Ascending aorta (tissue), 2 donors: ENCODE measurements at regions not wholly inside any gene's neighbourhood (a gene's known extent, or its start where the extent isn't known, plus 50 kb on each side); places are given as distances from the start of the nearest gene placed in this dataset.

Source experiments
- DNase-seq, 2 donors: peaks; one replicate each; pipeline ENCODE4 v3.0.0-alpha.2; 2019; ENCODE audit warnings: low spot score in 2 of 2
- H3K27ac ChIP-seq, 2 donors: fragments of 200-600 bp; sonication (generic); one replicate each; pipeline ENCODE4 v1.5.1; 2016 to 2017; ENCODE audit warnings: mild to moderate bottlenecking in 1 of 2
- H3K27me3 ChIP-seq: fragments of 200-600 bp; sonication (generic); one replicate; pipeline ENCODE4 v1.5.1; 2017
- H3K36me3 ChIP-seq, 2 donors: fragments of 200-600 bp; sonication (generic); one replicate each; pipeline ENCODE4 v1.5.1; 2016
- H3K4me1 ChIP-seq, 2 donors: fragments of 200-600 bp; sonication (generic); one replicate each; pipeline ENCODE4 v1.5.1; 2016 to 2017; ENCODE audit warnings: mild to moderate bottlenecking in 1 of 2
- H3K4me3 ChIP-seq, 2 donors: fragments of 200-600 bp; sonication (generic); one replicate each; pipeline ENCODE4 v1.5.1; 2016 to 2017; ENCODE audit warnings: mild to moderate bottlenecking in 1 of 2
- H3K9me3 ChIP-seq, 2 donors: fragments of 200-600 bp; sonication (generic); one replicate each; pipeline ENCODE4 v1.5.1; 2016
- CTCF ChIP-seq, 3 experiments: fragments of 200-600 bp in 2 of 3; fragments of 450-650 bp in 1 of 3; sonication (generic) in 2 of 3; IDR thresholded peaks; one replicate each; pipeline ENCODE4 v1.5.1; 2016 to 2019; ENCODE audit warnings: antibody characterized with exemption in 3 of 3, mild to moderate bottlenecking in 1 of 3, moderate library complexity in 1 of 3
- intact Hi-C: fragments of 100-400 bp; cut with DNase I; formaldehyde crosslinking; loops from one replicate; pipeline ENCODE4 v1.15.1; 2023

- DNase-seq: no peak
- Histone ChIP-seq H3K36me3 (no peaks in the 10 kb centered on the region), H3K27me3 (no peaks in the 10 kb centered on the region), H3K4me3 (no peak overlapping the region), H3K27ac (no peak overlapping the region), H3K4me1 (no peaks in the 10 kb centered on the region), H3K9me3 (no peaks in the 10 kb centered on the region)
- intact Hi-C loops: no loop called here
- no peak for TF ChIP-seq CTCF (IDR thresholded peaks at IDR 0.05)
Measured at GRCh38 chr18:40046596-40046995, 1908.4 kb upstream of the PIK3C3 start.

- H3K36me3 ChIP-seq: no peaks in the 10 kb centered on the region
- intact Hi-C loops: no loop called here
Measured at GRCh38 chr18:40041951-40042350, 1913.1 kb upstream of the PIK3C3 start.

GRCh38 chr18:40040574-40040973 is 1914.5 kb upstream of the PIK3C3 start:
- no peaks in the 10 kb centered on the region for H3K9me3 ChIP-seq
- no peak overlapping the region for H3K4me3 ChIP-seq
- no peak for TF ChIP-seq CTCF (IDR thresholded peaks at IDR 0.05)
- intact Hi-C loops: no loop called here
- no peak for DNase-seq
- no peaks in the 10 kb centered on the region for H3K4me1 ChIP-seq
- H3K27me3 ChIP-seq: no peaks in the 10 kb centered on the region
- no peak overlapping the region for H3K27ac ChIP-seq
- no peaks in the 10 kb centered on the region for H3K36me3 ChIP-seq

More at GRCh38 chr18:40041951-40042350, 1913.1 kb upstream of the PIK3C3 start:
- DNase-seq: no peak
- no peaks in the 10 kb centered on the region for H3K9me3 ChIP-seq
- no peaks in the 10 kb centered on the region for H3K4me1 ChIP-seq
- no peak for TF ChIP-seq CTCF (IDR thresholded peaks at IDR 0.05)
- no peak overlapping the region for H3K27ac ChIP-seq
- no peaks in the 10 kb centered on the region for H3K27me3 ChIP-seq
- no peak overlapping the region for H3K4me3 ChIP-seq

GRCh38 chr18:40037356-40037755 is 1917.7 kb upstream of the PIK3C3 start:
- Histone ChIP-seq H3K4me3 (no peak overlapping the region), H3K36me3 (no peaks in the 10 kb centered on the region), H3K9me3 (no peaks in the 10 kb centered on the region), H3K27ac (no peak overlapping the region), H3K4me1 (no peaks in the 10 kb centered on the region), H3K27me3 (no peaks in the 10 kb centered on the region)
- DNase-seq: no peak
- intact Hi-C loops: no loop called here
- no peak for TF ChIP-seq CTCF (IDR thresholded peaks at IDR 0.05)

- Histone ChIP-seq H3K36me3 (no peaks in the 10 kb centered on the region), H3K27me3 (no peaks in the 10 kb centered on the region)
- TF ChIP-seq CTCF (IDR thresholded peaks at IDR 0.05): no peak
Measured at GRCh38 chr18:40036861-40037260, 1918.2 kb upstream of the PIK3C3 start.

GRCh38 chr18:40035966-40036365 is 1919.1 kb upstream of the PIK3C3 start:
- TF ChIP-seq CTCF (IDR thresholded peaks at IDR 0.05): no peak
- intact Hi-C loops: no loop called here
- Histone ChIP-seq H3K27me3 (no peaks in the 10 kb centered on the region), H3K4me1 (no peaks in the 10 kb centered on the region), H3K9me3 (no peaks in the 10 kb centered on the region), H3K27ac (no peak overlapping the region), H3K4me3 (no peak overlapping the region), H3K36me3 (no peaks in the 10 kb centered on the region)
- no peak for DNase-seq

More at GRCh38 chr18:40036861-40037260, 1918.2 kb upstream of the PIK3C3 start:
- no peaks in the 10 kb centered on the region for H3K4me1 ChIP-seq
- H3K4me3 ChIP-seq: no peak overlapping the region
- no peak overlapping the region for H3K27ac ChIP-seq
- intact Hi-C loops: no loop called here
- no peak for DNase-seq
- no peaks in the 10 kb centered on the region for H3K9me3 ChIP-seq
